ENCODE measurements at regions not wholly inside any gene's neighbourhood (a gene's known extent, or its start where the extent isn't known, plus 50 kb on each side); places are given as distances from the start of the nearest gene placed in this dataset.
"Not testable (repeated sequence)": the region's sequence is repeated elsewhere in the genome, so short reads cannot be mapped to it uniquely, and the experiment has no call there.

GRCh38 chr10:42177793-42178689, 460.3 kb downstream of the ZNF33B start:
- DNase-seq = peak in 1 of 2 donors; percentile 0

GRCh38 chr10:42177077-42177792, 461.1 kb downstream of the ZNF33B start:
- peak in 1 of 2 donors; percentile 1 for DNase-seq

GRCh38 chr10:42150428-42151061, 487.8 kb downstream of the ZNF33B start:
- DNase-seq = no peak

- DNase-seq = no peak
Observed at GRCh38 chr10:42149722-42150427, 488.5 kb downstream of the ZNF33B start.

GRCh38 chr10:42149027-42149700, 489.2 kb downstream of the ZNF33B start:
- no peak for DNase-seq

- DNase-seq = not testable (repeated sequence)
Observed at GRCh38 chr10:42146165-42146564, 492.2 kb downstream of the ZNF33B start.

- not testable (repeated sequence) for DNase-seq
Observed at GRCh38 chr10:42138023-42138422, 500.3 kb downstream of the ZNF33B start.

GRCh38 chr10:42113158-42113450, 525.3 kb downstream of the ZNF33B start:
- no peak for DNase-seq

GRCh38 chr10:42112331-42113157, 525.8 kb downstream of the ZNF33B start:
- no peak for DNase-seq

- DNase-seq = no peak
Observed at GRCh38 chr10:42111661-42112330, 526.6 kb downstream of the ZNF33B start.

- DNase-seq = no peak
Observed at GRCh38 chr10:42111076-42111475, 527.3 kb downstream of the ZNF33B start.
